Upper lobe of left lung (tissue), 6 donors: ENCODE measurements at regions not wholly inside any gene's neighbourhood (a gene's known extent, or its start where the extent isn't known, plus 50 kb on each side); places are given as distances from the start of the nearest gene placed in this dataset.
"Not testable (repeated sequence)": the region's sequence is repeated elsewhere in the genome, so short reads cannot be mapped to it uniquely, and the experiment has no call there.

Experiments
- ATAC-seq, 2 donors: fragments of 200-7000 bp; cut with Tn5 transposase; one replicate each; pipeline ENCODE4 v1.9.1; 2022; ENCODE audit warnings: mild to moderate bottlenecking in 2 of 2, moderate library complexity in 2 of 2; ENCODE audit not compliant: low FRiP score in 2 of 2
- DNase-seq, 2 donors: peaks; one replicate each; pipeline ENCODE4 v3.0.0-alpha.2; 2019 to 2020
- H3K27ac ChIP-seq, 4 donors: fragments of 200-600 bp; sonication (generic); one replicate each; pipeline ENCODE4 v1.5.1; 2016 to 2019
- H3K27me3 ChIP-seq, 4 donors: fragments of 200-600 bp; sonication (generic); one replicate each; pipeline ENCODE4 v1.5.1; 2017 to 2019
- H3K36me3 ChIP-seq, 4 donors: fragments of 200-600 bp; sonication (generic); one replicate each; pipeline ENCODE4 v1.5.1; 2016 to 2019
- H3K4me1 ChIP-seq, 4 donors: fragments of 200-600 bp; sonication (generic); one replicate each; pipeline ENCODE4 v1.5.1; 2018 to 2019
- H3K4me3 ChIP-seq, 4 donors: fragments of 200-600 bp; sonication (generic); one replicate each; pipeline ENCODE4 v1.5.1; 2017 to 2019; ENCODE audit warnings: mild to moderate bottlenecking in 2 of 4, moderate library complexity in 1 of 4
- H3K9me3 ChIP-seq, 4 donors: fragments of 200-600 bp; sonication (generic); one replicate each; pipeline ENCODE4 v1.5.1; 2018 to 2019
- CTCF ChIP-seq, 6 experiments: fragments of 450-650 bp in 4 of 6; fragments of 200-600 bp in 2 of 6; sonication (generic) in 2 of 6; IDR thresholded peaks; one replicate each; pipeline ENCODE4 v1.5.1; 2016 to 2019; ENCODE audit warnings: antibody characterized with exemption in 6 of 6
- EP300 ChIP-seq, 4 donors: sonication (generic); formaldehyde crosslinking; IDR thresholded peaks; one replicate each; pipeline ENCODE4 v1.5.1; 2017; ENCODE audit warnings: antibody characterized with exemption in 4 of 4, control low read depth in 2 of 4
- POLR2A ChIP-seq, 4 donors: fragments of 450-650 bp; IDR thresholded peaks; one replicate each; pipeline ENCODE4 v1.5.1; 2016 to 2017; ENCODE audit warnings: antibody characterized with exemption in 4 of 4, mild to moderate bottlenecking in 2 of 4
- POLR2AphosphoS5 ChIP-seq, 2 donors: sonication (generic); formaldehyde crosslinking; IDR thresholded peaks; one replicate each; pipeline ENCODE4 v1.5.1; 2017; ENCODE audit warnings: antibody characterized with exemption in 2 of 2
- WGBS, 2 donors: methylation state at CpG; one replicate each; pipeline ENCODE4 v1.1.5; 2017 to 2018; 5-methylcytosine and 5-hydroxymethylcytosine counted together
- donor health status: DM: no; HTN: no; CAD: no; lungs with moderate emphysema.
- donor health status: DM: no; HTN: yes; CAD: no; lungs with severe emphysema.

GRCh38 chr5:130400091-130400490, 495.8 kb downstream of the CHSY3 start:
- no peak for ATAC-seq
- TF ChIP-seq EP300 (IDR thresholded peaks at IDR 0.05) (no peak), POLR2AphosphoS5 (IDR thresholded peaks at IDR 0.05) (no peak), POLR2A (IDR thresholded peaks at IDR 0.05) (no peak)
- Histone ChIP-seq H3K27ac (no peak overlapping the region), H3K27me3 (no peaks in the 10 kb centered on the region), H3K36me3 (no peaks in the 10 kb centered on the region), H3K9me3 (no peaks in the 10 kb centered on the region), H3K4me1 (no peaks in the 10 kb centered on the region), H3K4me3 (no peak overlapping the region)
- DNase-seq: no peak

GRCh38 chr5:130398825-130399224, 494.6 kb downstream of the CHSY3 start:
- Histone ChIP-seq H3K9me3 (no peaks in the 10 kb centered on the region), H3K36me3 (no peaks in the 10 kb centered on the region), H3K4me1 (no peaks in the 10 kb centered on the region), H3K27me3 (no peaks in the 10 kb centered on the region), H3K4me3 (no peak overlapping the region), H3K27ac (no peak overlapping the region)
- ATAC-seq: no peak
- WGBS, 2 donors: 89 to 93% methylated on average over 4 of the region's 4 CpGs
- no peak for DNase-seq
- TF ChIP-seq CTCF (IDR thresholded peaks at IDR 0.05): no peak
- no peak for TF ChIP-seq POLR2AphosphoS5 (IDR thresholded peaks at IDR 0.05)
- no peak for TF ChIP-seq POLR2A (IDR thresholded peaks at IDR 0.05)
- TF ChIP-seq EP300 (IDR thresholded peaks at IDR 0.05): no peak

- H3K9me3 ChIP-seq, H3K4me1 ChIP-seq, H3K27ac ChIP-seq, H3K4me3 ChIP-seq, ATAC-seq, DNase-seq, H3K27me3 ChIP-seq, H3K36me3 ChIP-seq: not testable (repeated sequence)
- 92 to 96% methylated on average over 1 of the region's 1 CpG for WGBS, 2 donors
These were observed 493.5 kb downstream of the CHSY3 start for GRCh38 chr5:130397727-130398126.

GRCh38 chr5:130397132-130397531, 492.9 kb downstream of the CHSY3 start:
- no peak for TF ChIP-seq EP300 (IDR thresholded peaks at IDR 0.05)
- TF ChIP-seq POLR2A (IDR thresholded peaks at IDR 0.05): no peak
- TF ChIP-seq POLR2AphosphoS5 (IDR thresholded peaks at IDR 0.05): no peak
- no peak for TF ChIP-seq CTCF (IDR thresholded peaks at IDR 0.05)
- DNase-seq (no peak), ATAC-seq (no peak)
- no peaks in the 10 kb centered on the region for H3K9me3 ChIP-seq
- 93 to 98% methylated on average over 2 of the region's 2 CpGs for WGBS, 2 donors
- H3K27ac ChIP-seq: no peak overlapping the region
- H3K4me1 ChIP-seq: no peaks in the 10 kb centered on the region
- no peaks in the 10 kb centered on the region for H3K27me3 ChIP-seq
- no peaks in the 10 kb centered on the region for H3K36me3 ChIP-seq
- H3K4me3 ChIP-seq: no peak overlapping the region

- not testable (repeated sequence) for H3K27me3 ChIP-seq, H3K4me1 ChIP-seq, H3K27ac ChIP-seq, H3K9me3 ChIP-seq, DNase-seq, ATAC-seq, H3K36me3 ChIP-seq, H3K4me3 ChIP-seq
- 61 to 63% methylated on average over 3 of the region's 3 CpGs for WGBS, 2 donors
These were observed 487.5 kb downstream of the CHSY3 start for GRCh38 chr5:130391727-130392264.

DNA sequence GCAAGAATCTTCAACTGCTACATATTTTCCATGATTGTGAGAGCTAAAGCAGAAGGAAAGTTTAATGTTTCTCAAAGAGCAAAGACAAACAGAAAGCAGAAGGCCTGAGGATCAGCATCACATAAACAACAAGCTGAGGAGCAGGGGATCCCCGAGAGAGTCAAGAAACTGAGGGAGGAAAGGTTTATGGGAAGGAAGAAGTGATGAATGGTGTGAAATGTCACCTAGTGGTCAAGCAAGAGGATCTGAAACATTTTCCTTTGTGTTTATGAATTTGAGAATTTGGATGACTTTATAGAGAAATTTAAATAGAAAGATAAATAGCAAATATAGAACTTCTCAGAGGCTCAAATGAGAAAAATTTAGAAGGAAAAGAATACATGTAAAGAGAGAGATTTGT, 481.9 kb downstream of the CHSY3 start:
- Histone ChIP-seq H3K4me1 (no peaks in the 10 kb centered on the region), H3K36me3 (no peaks in the 10 kb centered on the region), H3K27ac (no peak overlapping the region), H3K27me3 (no peaks in the 10 kb centered on the region), H3K4me3 (no peak overlapping the region), H3K9me3 (no peaks in the 10 kb centered on the region)
- TF ChIP-seq POLR2AphosphoS5 (IDR thresholded peaks at IDR 0.05): no peak
- no peak for TF ChIP-seq EP300 (IDR thresholded peaks at IDR 0.05)
- TF ChIP-seq POLR2A (IDR thresholded peaks at IDR 0.05): no peak
- TF ChIP-seq CTCF (IDR thresholded peaks at IDR 0.05): no peak
- DNase-seq (no peak), ATAC-seq (no peak)
- WGBS, 2 donors: 38 to 50% methylated on average over 1 of the region's 1 CpG
